ENCODE measurements at regions not wholly inside any gene's neighbourhood (a gene's known extent, or its start where the extent isn't known, plus 50 kb on each side); places are given as distances from the start of the nearest gene placed in this dataset.
A peak's percentile ranks its signal among the peaks of the same experiment; 100 is the strongest.

DNA sequence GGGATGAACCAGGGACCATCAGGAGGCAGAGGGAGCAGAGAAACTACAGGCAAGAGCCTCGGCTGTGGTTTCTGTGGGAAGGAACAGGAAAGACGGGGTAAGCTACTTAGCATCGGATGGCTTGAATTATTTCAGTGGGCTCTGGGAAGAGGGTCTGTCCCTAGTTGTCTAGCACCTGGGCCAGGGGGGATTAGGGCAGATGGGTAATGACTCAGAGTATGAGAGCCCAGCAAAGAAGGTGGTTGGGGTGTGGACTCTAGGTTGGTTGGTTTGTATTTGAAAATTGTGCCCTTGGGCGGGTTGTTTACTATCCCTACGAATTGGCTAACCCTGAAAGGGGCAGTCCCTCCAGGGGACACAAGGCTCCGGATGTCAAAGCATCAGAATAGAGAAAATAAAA, 148.5 kb upstream of the TAB2 start:
- no peaks in the 10 kb centered on the region for H3K9me3 ChIP-seq (ENCODE audit: severe bottlenecking)
- no peaks in the 10 kb centered on the region for H3K27me3 ChIP-seq (ENCODE audit: insufficient read depth, low read depth, severe bottlenecking)
- no peak overlapping the region for H3K4me3 ChIP-seq (ENCODE audit: low read depth, low read length)
- TF ChIP-seq, protein P1, sequence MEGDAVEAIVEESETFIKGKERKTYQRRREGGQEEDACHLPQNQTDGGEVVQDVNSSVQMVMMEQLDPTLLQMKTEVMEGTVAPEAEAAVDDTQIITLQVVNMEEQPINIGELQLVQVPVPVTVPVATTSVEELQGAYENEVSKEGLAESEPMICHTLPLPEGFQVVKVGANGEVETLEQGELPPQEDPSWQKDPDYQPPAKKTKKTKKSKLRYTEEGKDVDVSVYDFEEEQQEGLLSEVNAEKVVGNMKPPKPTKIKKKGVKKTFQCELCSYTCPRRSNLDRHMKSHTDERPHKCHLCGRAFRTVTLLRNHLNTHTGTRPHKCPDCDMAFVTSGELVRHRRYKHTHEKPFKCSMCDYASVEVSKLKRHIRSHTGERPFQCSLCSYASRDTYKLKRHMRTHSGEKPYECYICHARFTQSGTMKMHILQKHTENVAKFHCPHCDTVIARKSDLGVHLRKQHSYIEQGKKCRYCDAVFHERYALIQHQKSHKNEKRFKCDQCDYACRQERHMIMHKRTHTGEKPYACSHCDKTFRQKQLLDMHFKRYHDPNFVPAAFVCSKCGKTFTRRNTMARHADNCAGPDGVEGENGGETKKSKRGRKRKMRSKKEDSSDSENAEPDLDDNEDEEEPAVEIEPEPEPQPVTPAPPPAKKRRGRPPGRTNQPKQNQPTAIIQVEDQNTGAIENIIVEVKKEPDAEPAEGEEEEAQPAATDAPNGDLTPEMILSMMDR (IDR thresholded peaks at IDR 0.05; ENCODE audit: low read depth, low read length), result no peak
- DNase-seq, result peak; percentile 21
- H3K36me3 ChIP-seq, result no peaks in the 10 kb centered on the region
- H3K27ac ChIP-seq, result no peak overlapping the region

DNA sequence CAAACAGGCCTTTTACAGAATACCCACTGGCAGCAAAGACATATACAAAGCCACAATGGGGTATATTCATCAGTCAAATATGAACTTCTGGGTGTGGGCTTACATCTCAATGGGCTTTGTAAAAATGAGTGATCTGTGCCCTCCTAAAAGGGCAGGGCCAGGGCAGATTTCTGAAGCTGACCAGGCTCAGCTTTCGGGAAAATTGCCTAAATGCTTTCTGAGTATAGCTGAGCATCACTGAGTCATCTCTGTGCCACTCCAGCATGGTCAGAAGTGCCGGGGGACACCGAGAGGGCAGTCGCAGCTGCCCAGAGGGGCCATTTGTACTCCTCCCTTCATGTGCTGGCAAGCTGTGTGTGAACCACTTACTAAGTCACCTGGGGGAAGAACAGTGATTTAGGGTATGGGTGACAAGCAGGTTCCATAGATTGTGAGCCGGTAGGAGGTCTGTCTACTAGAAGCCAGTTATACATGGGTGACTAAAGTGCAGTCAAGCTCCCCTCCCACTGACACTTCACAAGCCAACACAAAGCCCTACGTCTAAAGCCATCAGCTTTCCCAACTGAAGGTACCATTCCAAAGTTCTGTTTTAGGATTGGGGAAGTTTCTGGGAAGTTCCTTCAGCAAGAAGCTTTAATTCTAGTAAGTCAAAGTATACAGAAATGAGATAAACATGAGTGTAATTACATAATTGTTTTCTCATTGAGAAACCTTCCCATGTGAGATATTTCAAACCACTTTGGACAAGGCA, 147.6 kb upstream of the TAB2 start:
- no peak for DNase-seq
- Histone ChIP-seq H3K9me3 (ENCODE audit: severe bottlenecking) (no peaks in the 10 kb centered on the region), H3K27me3 (ENCODE audit: insufficient read depth, low read depth, severe bottlenecking) (no peaks in the 10 kb centered on the region), H3K27ac (no peak overlapping the region), H3K36me3 (no peaks in the 10 kb centered on the region), H3K4me3 (ENCODE audit: low read depth, low read length) (no peak overlapping the region)
- TF ChIP-seq, protein P1 (IDR thresholded peaks at IDR 0.05; ENCODE audit: low read depth, low read length), result no peak

DNA sequence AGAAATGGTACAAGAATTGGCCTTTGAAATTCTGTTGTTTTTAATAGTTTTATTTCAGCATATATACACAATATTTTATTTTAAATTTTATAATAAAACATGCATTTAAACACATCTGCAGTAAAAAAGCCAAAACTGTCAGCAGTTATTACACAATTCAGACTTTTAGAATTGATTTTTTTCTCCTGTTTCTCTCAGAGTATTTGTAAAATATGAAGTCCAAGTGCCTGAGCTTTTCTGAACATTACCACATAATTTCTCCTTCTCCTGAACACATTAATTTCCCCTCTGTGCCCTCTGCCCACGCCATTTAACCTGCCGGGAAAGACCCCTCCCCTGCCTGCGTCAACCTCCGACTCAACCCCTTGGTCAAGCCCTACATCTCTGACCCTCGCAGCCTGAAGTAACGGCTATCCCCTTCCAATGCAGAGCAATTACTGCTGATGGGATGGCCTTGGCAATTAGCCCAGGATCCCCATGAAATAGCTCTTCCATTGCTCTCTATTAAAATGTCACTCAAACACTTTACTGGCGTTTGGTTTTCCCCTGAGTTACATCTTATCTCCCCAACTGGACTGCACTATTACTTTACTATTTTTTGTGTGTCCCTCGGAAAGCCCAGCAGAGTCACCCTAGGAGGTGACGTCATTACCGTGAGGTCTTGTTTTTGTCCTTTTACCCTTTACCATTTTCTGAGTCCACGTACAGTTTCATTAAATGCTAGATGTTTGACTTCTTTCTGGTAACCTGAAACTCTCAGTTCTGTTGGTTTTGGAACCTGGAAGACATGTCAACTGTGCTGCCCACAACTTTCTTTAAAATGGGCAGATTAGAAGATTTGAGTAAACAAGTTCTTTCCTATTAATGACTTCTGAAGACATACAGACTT, 146.7 kb upstream of the TAB2 start:
- Histone ChIP-seq H3K27ac (no peak overlapping the region), H3K4me3 (ENCODE audit: low read depth, low read length) (no peak overlapping the region), H3K27me3 (ENCODE audit: insufficient read depth, low read depth, severe bottlenecking) (no peaks in the 10 kb centered on the region), H3K9me3 (ENCODE audit: severe bottlenecking) (no peaks in the 10 kb centered on the region), H3K36me3 (no peaks in the 10 kb centered on the region)
- TF ChIP-seq, protein P1 (IDR thresholded peaks at IDR 0.05; ENCODE audit: low read depth, low read length), result no peak
- no peak for DNase-seq

DNA sequence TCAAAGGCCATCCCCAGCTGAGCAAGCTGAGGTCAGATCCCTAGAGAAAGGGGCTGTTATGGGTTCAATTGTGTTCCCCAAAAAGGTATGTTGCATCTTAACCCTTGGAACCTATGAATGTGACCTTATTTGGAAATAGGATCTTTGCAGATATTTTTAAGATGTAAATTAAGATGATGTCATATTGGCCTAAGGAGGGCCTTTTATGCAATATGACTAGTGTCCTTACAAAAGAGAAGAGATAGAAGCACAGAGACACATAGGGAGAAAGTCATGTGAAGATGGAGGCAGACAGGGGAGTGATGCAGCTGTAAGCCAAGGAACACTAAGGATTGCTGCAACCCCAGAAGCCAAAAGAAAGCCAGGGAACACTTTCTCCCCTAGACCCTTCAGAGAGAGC, 144.3 kb upstream of the TAB2 start:
- H3K36me3 ChIP-seq, result no peaks in the 10 kb centered on the region
- H3K4me3 ChIP-seq (ENCODE audit: low read depth, low read length), result no peak overlapping the region
- H3K27me3 ChIP-seq (ENCODE audit: insufficient read depth, low read depth, severe bottlenecking), result no peaks in the 10 kb centered on the region
- no peak for DNase-seq
- no peak overlapping the region for H3K27ac ChIP-seq
- TF ChIP-seq, protein P1 (IDR thresholded peaks at IDR 0.05; ENCODE audit: low read depth, low read length), result no peak
- H3K9me3 ChIP-seq (ENCODE audit: severe bottlenecking), result peaks cover 6% of the 10 kb centered on the region

DNA sequence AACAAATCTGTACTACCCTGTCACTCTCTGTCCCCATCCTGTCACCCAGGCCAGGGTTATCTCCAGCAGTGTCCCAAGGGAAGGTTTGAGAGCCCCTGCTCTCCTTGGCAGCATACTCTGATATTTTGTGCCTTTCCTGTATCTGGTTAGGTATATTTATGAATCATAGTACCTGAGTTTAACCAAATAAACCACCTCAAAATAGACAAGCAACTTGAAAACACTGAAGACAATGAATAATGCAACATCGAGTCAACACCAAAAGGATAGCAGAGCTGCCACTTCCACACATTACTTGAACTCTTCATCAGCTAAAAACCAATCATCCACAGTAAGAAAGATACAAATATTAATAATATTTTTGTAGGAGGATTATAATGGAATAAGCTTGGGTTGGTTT, 142.6 kb upstream of the TAB2 start:
- H3K27me3 ChIP-seq (ENCODE audit: insufficient read depth, low read depth, severe bottlenecking), result no peaks in the 10 kb centered on the region
- no peak for DNase-seq

More for the DNA sequence above, 142.6 kb upstream of the TAB2 start:
- no peaks in the 10 kb centered on the region for H3K36me3 ChIP-seq
- peaks cover 6% of the 10 kb centered on the region for H3K9me3 ChIP-seq (ENCODE audit: severe bottlenecking)
- no peak overlapping the region for H3K27ac ChIP-seq
- no peak overlapping the region for H3K4me3 ChIP-seq (ENCODE audit: low read depth, low read length)
- TF ChIP-seq, protein P1 (IDR thresholded peaks at IDR 0.05; ENCODE audit: low read depth, low read length), result no peak

Data from WERI-Rb-1 (cell line).